Esophagus muscularis mucosa (tissue), 4 donors: ENCODE measurements at regions not wholly inside any gene's neighbourhood (a gene's known extent, or its start where the extent isn't known, plus 50 kb on each side); places are given as distances from the start of the nearest gene placed in this dataset.

Experiments
- CTCF ChIP-seq, 3 experiments: fragments of 200-600 bp in 2 of 3; fragments of 450-650 bp in 1 of 3; sonication (generic) in 2 of 3; IDR thresholded peaks; one replicate each; pipeline ENCODE4 v1.5.1; 2017 to 2019; ENCODE audit warnings: antibody characterized with exemption in 3 of 3, mild to moderate bottlenecking in 2 of 3, moderate library complexity in 1 of 3
- EP300 ChIP-seq: sonication (generic); formaldehyde crosslinking; IDR thresholded peaks from one replicate; pipeline ENCODE4 v1.6.1; 2017; ENCODE audit warnings: antibody characterized with exemption
- POLR2A ChIP-seq: fragments of 450-650 bp; IDR thresholded peaks from one replicate; pipeline ENCODE4 v1.6.1; 2017; ENCODE audit warnings: antibody characterized with exemption, moderate library complexity, mild to moderate bottlenecking, low read depth
- POLR2AphosphoS5 ChIP-seq, 2 donors: sonication (generic); formaldehyde crosslinking; IDR thresholded peaks; one replicate each; pipeline ENCODE4 v1.6.1; 2017; ENCODE audit warnings: antibody characterized with exemption in 2 of 2

DNA sequence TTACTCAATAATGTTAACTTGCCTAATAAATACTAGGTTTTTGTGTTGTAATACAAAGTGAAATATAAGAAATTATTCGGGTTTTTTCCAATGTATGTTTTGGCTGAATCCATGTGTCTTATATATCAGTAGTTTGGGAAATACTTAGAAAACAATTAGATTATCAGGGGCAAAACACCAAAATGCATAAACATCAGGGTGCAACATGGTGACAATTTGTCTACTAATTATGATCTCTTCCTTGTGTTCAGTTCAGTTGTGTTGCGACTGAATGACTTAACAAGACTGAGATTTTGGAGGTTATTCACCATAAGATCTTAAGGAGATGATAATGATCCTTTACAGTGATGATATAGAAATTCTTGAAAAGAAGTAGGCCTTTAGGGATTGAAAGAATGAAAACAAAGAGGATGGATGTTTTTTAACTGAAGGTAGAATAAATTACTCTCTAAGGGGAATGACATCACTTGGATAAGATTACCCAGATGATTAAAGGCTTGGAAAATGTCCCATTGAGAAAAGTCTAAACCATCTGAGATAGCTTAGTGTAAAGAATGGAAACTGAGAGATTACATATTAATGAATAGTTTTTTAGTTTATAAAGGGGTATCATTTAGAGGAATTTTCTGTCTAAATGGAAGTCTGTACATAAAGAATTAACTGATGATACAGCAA is 415.8 kb downstream of the SPATA31D1 start:
- TF ChIP-seq EP300, result no peak
- TF ChIP-seq CTCF (IDR thresholded peaks at IDR 0.05), result no peak
- no peak for TF ChIP-seq POLR2AphosphoS5 (IDR thresholded peaks at IDR 0.05)
- no peak for TF ChIP-seq POLR2A
